Choroid plexus epithelial cell (primary cell): ENCODE measurements at regions not wholly inside any gene's neighbourhood (a gene's known extent, or its start where the extent isn't known, plus 50 kb on each side); places are given as distances from the start of the nearest gene placed in this dataset.
"Not testable (repeated sequence)": the region's sequence is repeated elsewhere in the genome, so short reads cannot be mapped to it uniquely, and the experiment has no call there.

Source experiments
- DNase-seq: peaks from one replicate; pipeline ENCODE4 v3.0.0-alpha.2; 2010; ENCODE audit warnings: low read depth
- H3K4me3 ChIP-seq: 2 replicates; pipeline ENCODE4 v1.5.1; 2011; ENCODE audit warnings: low read depth, mild to moderate bottlenecking, control low read depth, low read length, moderate library complexity
- CTCF ChIP-seq: conservative IDR thresholded peaks from 2 replicates; pipeline ENCODE4 v1.5.1; 2011; ENCODE audit warnings: low read depth, mild to moderate bottlenecking, control low read depth, inconsistent platforms, low read length, moderate library complexity

GRCh38 chr4:162853788-162854187 lies 312.9 kb downstream of the NAF1 start:
- no peak overlapping the region for H3K4me3 ChIP-seq
- TF ChIP-seq CTCF: no peak
- DNase-seq: no peak

- no peak for DNase-seq
- H3K4me3 ChIP-seq: no peak overlapping the region
- TF ChIP-seq CTCF: no peak
Measured at GRCh38 chr4:162852642-162853041, 314.0 kb downstream of the NAF1 start.

GRCh38 chr4:162851241-162851758 lies 315.4 kb downstream of the NAF1 start:
- not testable (repeated sequence) for DNase-seq

GRCh38 chr4:162849937-162850336 lies 316.8 kb downstream of the NAF1 start:
- no peak for DNase-seq
- no peak for TF ChIP-seq CTCF
- H3K4me3 ChIP-seq: no peak overlapping the region

More at GRCh38 chr4:162851241-162851758, 315.4 kb downstream of the NAF1 start:
- H3K4me3 ChIP-seq: not testable (repeated sequence)

- no peak for TF ChIP-seq CTCF
Measured at GRCh38 chr4:162847945-162848549, 318.6 kb downstream of the NAF1 start.

GRCh38 chr4:162841753-162842152 lies 324.9 kb downstream of the NAF1 start:
- TF ChIP-seq CTCF: no peak
- DNase-seq: peak; percentile 12

More at GRCh38 chr4:162847945-162848549, 318.6 kb downstream of the NAF1 start:
- DNase-seq: peak; percentile 11
- no peak overlapping the region for H3K4me3 ChIP-seq

GRCh38 chr4:162839814-162840213 lies 326.9 kb downstream of the NAF1 start:
- peak; percentile 9 for TF ChIP-seq CTCF
- H3K4me3 ChIP-seq: no peak overlapping the region
- DNase-seq: no peak

More at GRCh38 chr4:162841753-162842152, 324.9 kb downstream of the NAF1 start:
- no peak overlapping the region for H3K4me3 ChIP-seq
